Activated naive CD8-positive, alpha-beta T cell treated with anti-CD3 and anti-CD28 coated beads, Interleukin-2, amount 10 ng/mL, durations not matched to agents 7 days and 5 days (primary cell): ENCODE measurements at regions not wholly inside any gene's neighbourhood (a gene's known extent, or its start where the extent isn't known, plus 50 kb on each side); places are given as distances from the start of the nearest gene placed in this dataset.

Experiments used
- ATAC-seq: fragments of 150-1000 bp; cut with Tn5 transposase; one replicate; pipeline ENCODE4 v1.10.0; 2021; ENCODE audit warnings: low read depth, moderate library complexity
- POLR2A ChIA-PET: fragments of 350-600 bp; sonication (Branson Sonifier 250); formaldehyde crosslinking; loops from one replicate; lab custom pipeline; 2021; ENCODE audit warnings: antibody characterized with exemption; lab: Charles Lee
- DNase-seq: peaks from one replicate; pipeline ENCODE4 v3.0.0; 2021
- H3K27ac Mint-ChIP-seq: one replicate; pipeline ENCODE4 v1.8.0; 2022; ENCODE audit warnings: mild to moderate bottlenecking, mixed read lengths
- H3K27me3 Mint-ChIP-seq: one replicate; pipeline ENCODE4 v1.8.0; 2022; ENCODE audit warnings: mild to moderate bottlenecking, moderate library complexity, mixed read lengths
- H3K36me3 Mint-ChIP-seq: one replicate; pipeline ENCODE4 v1.8.0; 2021; ENCODE audit warnings: mild to moderate bottlenecking, mixed read lengths
- H3K4me1 Mint-ChIP-seq: one replicate; pipeline ENCODE4 v1.8.0; 2021; ENCODE audit warnings: mixed read lengths
- H3K4me3 Mint-ChIP-seq: one replicate; pipeline ENCODE4 v1.8.0; 2022; ENCODE audit warnings: mild to moderate bottlenecking, moderate library complexity, mixed read lengths
- H3K9me3 Mint-ChIP-seq: one replicate; pipeline ENCODE4 v1.8.0; 2021; ENCODE audit warnings: mixed read lengths

- H3K9me3 Mint-ChIP-seq, result peaks cover 5% of the 10 kb centered on the region
- POLR2A ChIA-PET, result no interaction called here
- H3K27ac Mint-ChIP-seq, result no peak overlapping the region
- H3K27me3 Mint-ChIP-seq, result no peaks in the 10 kb centered on the region
- no peaks in the 10 kb centered on the region for H3K4me1 Mint-ChIP-seq
- no peak overlapping the region for H3K4me3 Mint-ChIP-seq
- DNase-seq (no peak), ATAC-seq (no peak)
- H3K36me3 Mint-ChIP-seq, result no peaks in the 10 kb centered on the region
Observed at GRCh38 chr1:82991569-82991968, 1007.4 kb downstream of the TTLL7 start.

DNA sequence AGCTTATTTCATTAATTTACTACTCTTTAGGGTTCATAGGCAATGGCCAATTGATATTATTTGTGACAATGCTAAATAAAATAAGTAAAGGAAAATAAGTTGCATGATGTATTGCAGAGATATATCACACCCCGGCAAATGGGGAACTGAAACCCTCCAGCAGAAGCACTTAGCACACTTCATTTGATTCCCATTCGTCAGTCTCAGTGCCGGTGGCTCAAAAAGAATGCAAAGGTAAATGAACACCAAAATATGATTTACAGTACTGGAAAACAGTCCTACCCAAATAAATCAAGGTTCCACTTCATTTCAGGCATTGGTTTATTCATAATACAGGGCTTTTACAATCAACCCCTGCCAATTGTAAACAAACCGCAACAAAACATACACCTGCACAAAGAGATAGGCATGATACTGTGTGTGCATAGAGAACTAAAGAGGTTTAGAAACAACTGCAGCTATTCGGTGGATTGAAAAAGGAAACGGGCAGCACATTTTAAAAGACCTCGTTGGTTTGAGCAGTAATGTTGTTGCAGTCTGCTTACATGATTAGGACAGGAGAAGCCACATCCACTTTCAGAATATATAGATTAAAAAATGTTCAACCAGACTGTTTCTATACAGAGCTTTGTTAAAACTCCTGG, 1019.2 kb downstream of the TTLL7 start:
- H3K36me3 Mint-ChIP-seq, result no peaks in the 10 kb centered on the region
- POLR2A ChIA-PET, result no interaction called here
- H3K9me3 Mint-ChIP-seq, result no peaks in the 10 kb centered on the region
- peaks cover 13% of the 10 kb centered on the region for H3K27me3 Mint-ChIP-seq
- H3K27ac Mint-ChIP-seq, result no peak overlapping the region
- no peaks in the 10 kb centered on the region for H3K4me1 Mint-ChIP-seq
- no peak overlapping the region for H3K4me3 Mint-ChIP-seq
- ATAC-seq (no peak), DNase-seq (no peak)

DNA sequence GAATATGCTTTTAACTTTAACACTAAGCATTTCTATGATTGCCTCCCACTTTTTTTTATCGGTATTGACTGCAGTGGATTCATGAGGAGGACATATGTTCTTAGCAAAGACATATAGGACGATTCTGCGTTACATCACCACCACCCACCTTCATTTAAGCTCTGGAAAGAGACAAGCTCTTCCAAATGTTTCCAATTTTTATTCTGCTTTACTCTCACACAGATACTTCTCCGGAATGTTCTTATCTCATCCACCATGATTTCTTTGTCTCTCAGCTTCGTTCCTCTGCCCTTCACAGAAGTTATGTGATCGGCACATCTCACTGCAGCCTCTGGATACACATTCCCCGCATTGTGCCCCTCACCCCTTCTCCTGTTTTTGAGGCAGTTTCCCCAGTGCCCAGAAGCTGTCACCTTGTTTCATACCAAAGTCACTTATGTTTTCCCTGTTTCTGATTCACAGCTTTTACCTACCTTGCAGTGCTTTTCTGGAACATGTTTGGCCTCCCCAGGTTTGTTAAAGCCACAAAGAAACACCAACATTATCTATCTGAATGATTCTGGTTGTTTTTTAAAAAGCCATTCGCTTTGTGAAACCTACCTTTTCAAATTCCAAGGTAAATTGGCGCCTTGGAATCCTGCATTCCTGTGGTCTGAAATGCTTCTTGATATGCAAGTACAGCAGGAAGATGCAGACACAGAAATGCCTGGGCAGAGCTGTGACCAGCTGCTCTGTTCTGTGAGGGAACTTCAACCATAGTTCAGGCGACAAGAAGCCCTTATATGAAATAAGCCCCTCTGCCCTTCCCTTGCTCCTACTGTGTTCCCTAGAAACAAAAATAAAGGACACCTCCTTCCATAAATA, 1020.2 kb downstream of the TTLL7 start:
- POLR2A ChIA-PET, result no interaction called here
- no peak overlapping the region for H3K27ac Mint-ChIP-seq

DNA sequence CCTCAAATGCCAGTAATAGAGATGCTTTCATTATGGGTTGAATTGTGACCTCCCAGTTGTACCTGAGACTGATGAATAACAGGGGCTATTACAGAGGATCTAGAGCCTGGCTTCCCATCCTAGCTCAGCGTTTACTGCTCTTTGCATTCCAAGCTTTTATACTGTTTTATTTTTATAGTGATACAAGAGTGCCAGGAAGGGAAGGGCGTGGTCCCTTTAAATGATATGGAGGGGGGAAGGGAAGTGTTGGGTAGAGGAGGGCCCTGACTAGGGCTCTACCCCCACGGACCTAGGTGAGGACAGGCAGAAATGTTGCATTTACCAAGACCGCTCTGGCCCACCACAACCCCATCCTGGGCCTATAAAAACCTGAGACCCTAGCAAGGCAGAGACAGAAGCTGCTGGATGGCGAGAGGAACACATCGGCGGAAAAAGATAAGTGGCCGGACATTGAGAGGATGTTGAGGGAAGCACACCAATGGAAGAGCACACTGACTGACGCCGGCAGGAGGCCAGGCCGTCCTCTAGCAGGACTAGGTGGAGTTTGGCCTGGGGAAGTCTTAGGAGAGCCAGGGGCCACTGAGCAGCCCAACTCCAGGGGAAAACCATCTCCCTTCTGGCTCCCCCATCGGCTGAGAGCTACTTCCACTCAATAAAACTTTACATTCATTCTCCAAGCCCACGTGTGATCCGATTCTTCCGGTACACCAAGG, 1025.9 kb downstream of the TTLL7 start:
- POLR2A ChIA-PET, result no interaction called here
- no peak overlapping the region for H3K4me3 Mint-ChIP-seq
- H3K27me3 Mint-ChIP-seq, result no peaks in the 10 kb centered on the region
- no peak for ATAC-seq
- H3K9me3 Mint-ChIP-seq, result no peaks in the 10 kb centered on the region
- H3K36me3 Mint-ChIP-seq, result no peaks in the 10 kb centered on the region
- no peak overlapping the region for H3K27ac Mint-ChIP-seq
- H3K4me1 Mint-ChIP-seq, result no peaks in the 10 kb centered on the region
- no peak for DNase-seq

More for the DNA sequence above, 1020.2 kb downstream of the TTLL7 start:
- Mint-ChIP-seq H3K4me1 (no peaks in the 10 kb centered on the region), H3K4me3 (no peak overlapping the region), H3K36me3 (no peaks in the 10 kb centered on the region), H3K27me3 (peaks cover 13% of the 10 kb centered on the region), H3K9me3 (no peaks in the 10 kb centered on the region)
- no peak for ATAC-seq
- DNase-seq, result no peak

DNA sequence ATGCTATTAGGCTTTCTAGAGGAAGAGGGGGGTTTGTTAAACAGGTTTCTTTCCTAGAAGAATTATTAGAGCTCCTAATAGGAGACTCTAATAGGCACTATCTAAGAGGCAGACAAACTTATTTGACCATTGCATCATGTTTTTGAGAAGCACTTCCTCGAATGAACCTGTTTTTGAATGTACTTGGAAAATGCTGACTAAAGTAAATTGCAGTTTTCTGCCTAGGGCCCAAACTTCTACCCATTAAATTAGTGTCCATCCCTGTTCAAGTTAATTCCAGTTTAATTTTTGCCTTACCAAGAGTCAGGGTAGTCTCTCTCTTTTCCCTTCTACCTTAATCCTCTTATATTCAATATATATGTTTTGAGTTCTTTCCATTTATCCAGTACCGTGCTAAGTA, 1029.6 kb downstream of the TTLL7 start:
- Mint-ChIP-seq H3K4me1 (no peaks in the 10 kb centered on the region), H3K9me3 (no peaks in the 10 kb centered on the region), H3K4me3 (no peak overlapping the region), H3K27ac (no peak overlapping the region), H3K27me3 (no peaks in the 10 kb centered on the region), H3K36me3 (no peaks in the 10 kb centered on the region)
- POLR2A ChIA-PET, result no interaction called here
- no peak for DNase-seq
- ATAC-seq, result no peak

DNA sequence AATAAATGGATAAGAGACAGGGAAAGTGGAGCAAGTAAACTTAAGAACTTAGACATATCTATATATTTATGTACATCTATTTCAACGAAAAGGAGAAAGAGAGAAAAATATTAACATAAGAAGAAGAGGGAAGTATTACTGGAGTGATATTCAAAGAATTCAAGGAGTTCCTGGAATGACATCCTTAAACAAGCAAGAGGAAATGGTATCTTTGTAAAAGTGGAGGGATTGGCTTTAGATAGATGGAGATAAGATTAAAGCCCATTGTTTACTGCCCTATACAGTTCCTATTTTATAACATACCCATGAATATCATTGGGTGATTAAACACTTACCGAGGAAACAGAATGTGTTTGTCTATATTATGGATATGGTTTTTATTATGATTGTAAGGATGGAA, 1036.3 kb downstream of the TTLL7 start:
- H3K9me3 Mint-ChIP-seq, result no peaks in the 10 kb centered on the region
- H3K27me3 Mint-ChIP-seq, result no peaks in the 10 kb centered on the region
- no peak overlapping the region for H3K27ac Mint-ChIP-seq
- H3K4me3 Mint-ChIP-seq, result no peak overlapping the region
- POLR2A ChIA-PET, result no interaction called here
- ATAC-seq, result no peak
- DNase-seq, result no peak
- no peaks in the 10 kb centered on the region for H3K4me1 Mint-ChIP-seq
- no peaks in the 10 kb centered on the region for H3K36me3 Mint-ChIP-seq

DNA sequence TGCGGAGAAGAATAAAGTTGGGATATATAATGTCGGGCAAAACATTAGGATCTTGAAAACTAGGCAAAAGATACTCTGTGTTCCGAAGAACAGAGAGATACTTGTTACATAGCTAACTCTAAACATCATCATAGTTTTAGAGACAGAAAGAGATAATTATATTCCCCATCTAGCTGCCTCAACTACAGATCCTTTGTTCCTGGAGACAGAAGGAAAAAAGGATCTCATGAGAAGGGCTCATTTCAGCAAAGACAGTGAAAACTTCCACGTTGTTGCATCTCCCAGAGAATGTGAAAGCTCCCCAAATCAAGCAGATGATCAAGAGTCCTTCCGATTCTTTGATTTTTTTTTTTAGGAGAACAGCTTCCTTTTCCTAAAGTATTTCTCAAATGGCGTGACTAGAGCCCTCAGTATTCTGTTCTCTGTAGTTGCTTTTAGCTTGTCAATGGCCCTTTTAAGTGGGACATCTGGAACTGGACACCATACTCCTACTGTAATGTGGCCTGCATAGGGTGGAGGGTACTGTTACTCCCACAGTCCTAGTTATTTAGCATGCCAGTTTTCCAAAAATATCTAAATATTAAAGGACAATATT, 1048.2 kb downstream of the TTLL7 start:
- H3K4me3 Mint-ChIP-seq, result no peak overlapping the region
- no peaks in the 10 kb centered on the region for H3K27me3 Mint-ChIP-seq
- POLR2A ChIA-PET, result no interaction called here
- H3K4me1 Mint-ChIP-seq, result no peaks in the 10 kb centered on the region
- ATAC-seq (no peak), DNase-seq (no peak)
- H3K27ac Mint-ChIP-seq, result no peak overlapping the region
- H3K36me3 Mint-ChIP-seq, result no peaks in the 10 kb centered on the region
- no peaks in the 10 kb centered on the region for H3K9me3 Mint-ChIP-seq

DNA sequence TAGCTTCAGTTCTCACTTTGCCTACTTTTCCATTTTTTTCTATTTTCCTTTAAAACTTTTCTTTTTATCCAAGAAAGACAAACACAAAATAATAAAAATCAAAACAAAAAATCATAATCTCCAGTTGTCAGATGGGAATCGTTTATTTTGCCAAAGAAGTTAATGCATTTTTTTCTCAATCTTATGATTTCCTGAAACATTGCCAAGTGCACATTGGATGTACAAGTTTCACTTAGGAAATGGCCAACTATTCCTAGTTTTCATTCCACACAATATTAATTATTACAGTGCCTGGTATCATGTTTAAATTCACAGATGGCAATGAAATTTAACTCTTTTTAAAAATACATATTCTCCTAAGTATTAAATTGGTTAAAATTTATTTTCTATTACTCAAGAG, 1050.5 kb downstream of the TTLL7 start:
- Mint-ChIP-seq H3K4me1 (no peaks in the 10 kb centered on the region), H3K4me3 (no peak overlapping the region), H3K27me3 (peaks cover 2% of the 10 kb centered on the region), H3K27ac (no peak overlapping the region), H3K36me3 (no peaks in the 10 kb centered on the region), H3K9me3 (no peaks in the 10 kb centered on the region)
- ATAC-seq, result no peak
- DNase-seq, result no peak
- POLR2A ChIA-PET, result no interaction called here

DNA sequence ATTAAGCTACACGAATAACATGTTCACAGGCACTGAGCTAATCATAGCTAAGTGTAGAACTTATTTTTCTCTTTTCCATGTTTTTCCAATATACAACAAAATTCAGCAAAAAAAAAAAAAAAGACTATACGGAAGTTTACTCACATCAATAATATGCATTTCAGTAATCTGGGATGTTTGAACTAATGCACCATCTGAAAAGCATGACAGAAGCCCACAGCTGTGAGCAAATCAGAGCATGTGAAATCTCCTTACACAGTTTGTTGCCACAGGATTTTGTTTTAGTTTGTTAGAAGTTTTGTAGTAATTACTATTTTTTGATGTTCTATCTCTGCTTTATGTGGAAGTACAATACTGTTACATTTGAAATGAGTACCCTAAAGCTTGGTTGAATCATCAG, 1051.7 kb downstream of the TTLL7 start:
- H3K36me3 Mint-ChIP-seq, result no peaks in the 10 kb centered on the region
- no peaks in the 10 kb centered on the region for H3K9me3 Mint-ChIP-seq
- H3K4me3 Mint-ChIP-seq, result no peak overlapping the region
- ATAC-seq (no peak), DNase-seq (no peak)
- POLR2A ChIA-PET, result interaction anchor here (0.6 kb wide), 1 partner anchor 853 kb away, joined by 3 read pairs; no protein-coding TSS in a partner anchor
- no peaks in the 10 kb centered on the region for H3K4me1 Mint-ChIP-seq
- H3K27me3 Mint-ChIP-seq, result peaks cover 2% of the 10 kb centered on the region
- H3K27ac Mint-ChIP-seq, result no peak overlapping the region

DNA sequence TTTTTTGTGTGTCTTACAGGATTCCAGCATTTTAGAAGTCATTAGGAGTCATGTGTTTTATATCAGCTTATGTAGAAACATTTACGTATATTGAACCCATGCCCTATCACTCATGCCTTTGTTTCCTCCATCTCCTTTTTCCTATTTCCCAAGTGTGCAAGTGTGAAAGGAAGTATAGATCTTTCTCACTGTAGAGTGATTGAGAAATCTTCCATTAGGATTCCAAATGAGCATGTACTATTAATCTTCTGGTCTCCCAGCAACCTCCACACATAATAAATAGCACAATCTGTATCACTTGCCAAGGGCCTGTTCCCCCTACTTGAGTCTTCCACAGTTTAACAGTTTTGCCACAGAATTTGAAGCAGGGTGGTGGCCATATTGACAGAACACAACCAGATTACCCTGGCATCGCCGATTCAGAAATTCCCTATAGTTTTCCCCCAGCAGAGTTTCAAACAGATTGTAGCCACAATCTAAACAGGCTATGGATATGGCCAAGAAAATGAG, 1052.8 kb downstream of the TTLL7 start:
- no peak overlapping the region for H3K27ac Mint-ChIP-seq
- no peak for DNase-seq
- no peaks in the 10 kb centered on the region for H3K9me3 Mint-ChIP-seq
- no peaks in the 10 kb centered on the region for H3K36me3 Mint-ChIP-seq
- no peaks in the 10 kb centered on the region for H3K4me1 Mint-ChIP-seq
- no peak overlapping the region for H3K4me3 Mint-ChIP-seq
- ATAC-seq, result no peak
- POLR2A ChIA-PET, result no interaction called here
- peaks cover 2% of the 10 kb centered on the region for H3K27me3 Mint-ChIP-seq

GRCh38 chr1:82944822-82945221, 1054.1 kb downstream of the TTLL7 start:
- Mint-ChIP-seq H3K27me3 (peaks cover 2% of the 10 kb centered on the region), H3K4me1 (no peaks in the 10 kb centered on the region), H3K9me3 (no peaks in the 10 kb centered on the region), H3K27ac (no peak overlapping the region), H3K36me3 (no peaks in the 10 kb centered on the region), H3K4me3 (no peak overlapping the region)
- POLR2A ChIA-PET, result no interaction called here
- ATAC-seq (no peak), DNase-seq (no peak)

- Mint-ChIP-seq H3K36me3 (no peaks in the 10 kb centered on the region), H3K4me3 (no peak overlapping the region), H3K4me1 (no peaks in the 10 kb centered on the region), H3K27me3 (peaks cover 2% of the 10 kb centered on the region), H3K9me3 (no peaks in the 10 kb centered on the region), H3K27ac (no peak overlapping the region)
- ATAC-seq (no peak), DNase-seq (no peak)
- POLR2A ChIA-PET, result no interaction called here
Observed at GRCh38 chr1:82934074-82934473, 1064.9 kb downstream of the TTLL7 start.

DNA sequence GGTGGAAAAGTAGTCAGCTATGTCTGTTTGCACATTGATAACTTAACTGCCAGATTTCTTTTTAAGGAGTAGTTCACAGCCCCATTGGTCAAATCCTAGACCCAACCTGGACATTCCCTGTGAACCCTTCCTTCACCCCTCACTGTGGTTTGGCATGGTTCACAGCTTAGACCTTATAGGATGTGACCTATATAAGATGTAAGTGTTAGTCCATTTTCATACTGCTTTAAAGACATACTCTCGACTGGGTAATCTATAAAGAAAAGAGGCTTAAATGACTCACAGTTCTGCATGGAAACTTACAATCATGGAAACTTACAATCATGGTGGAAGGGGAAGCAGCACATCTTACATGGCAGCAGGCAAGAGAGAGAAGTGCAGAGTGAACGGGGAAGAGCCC, 1066.2 kb downstream of the TTLL7 start:
- Mint-ChIP-seq H3K4me1 (no peaks in the 10 kb centered on the region), H3K9me3 (no peaks in the 10 kb centered on the region), H3K36me3 (no peaks in the 10 kb centered on the region), H3K27ac (no peak overlapping the region), H3K27me3 (peaks cover 2% of the 10 kb centered on the region), H3K4me3 (no peak overlapping the region)
- POLR2A ChIA-PET, result no interaction called here
- DNase-seq (no peak), ATAC-seq (no peak)
